HepG2 (cell line): ENCODE measurements at regions not wholly inside any gene's neighbourhood (a gene's known extent, or its start where the extent isn't known, plus 50 kb on each side); places are given as distances from the start of the nearest gene placed in this dataset.

ENCODE experiments used
- BHLHE40 ChIP-seq: IDR thresholded peaks from 2 replicates; pipeline ENCODE4 v1.6.1; 2011; ENCODE audit warnings: low read length, improper control_type of control experiment
- EP300 ChIP-seq, 3 experiments: sonication (generic) in 1 of 3; formaldehyde crosslinking in 1 of 3; IDR thresholded peaks; 2 replicates each; pipeline versions ENCODE4 v1.5.1 to v1.6.1; 2011 to 2020; ENCODE audit warnings: low read depth in 2 of 3, low read length in 2 of 3, borderline replicate concordance in 1 of 3, improper control_type of control experiment in 1 of 3, mild to moderate bottlenecking in 1 of 3, missing genetic modification reagents in 1 of 3, moderate library complexity in 1 of 3
- EZH2 ChIP-seq: conservative IDR thresholded peaks from 2 replicates; pipeline ENCODE4 v1.6.1; 2012; ENCODE audit warnings: mild to moderate bottlenecking, low read depth, low read length, moderate library complexity
- KAT7 ChIP-seq: IDR thresholded peaks from 2 replicates; pipeline ENCODE4 v1.6.1; 2018; ENCODE audit warnings: borderline replicate concordance, missing compliant biosample characterization
- LCORL ChIP-seq, 2 experiments: fragments of 450-650 bp in 1 of 2; sonication (generic) in 1 of 2; formaldehyde crosslinking in 1 of 2; IDR thresholded peaks; 2 replicates each; pipeline versions ENCODE4 v1.5.0 to v1.6.1; 2017 to 2020; ENCODE audit warnings: antibody characterized with exemption in 1 of 2, missing genetic modification reagents in 1 of 2
- RBAK ChIP-seq: sonication (generic); formaldehyde crosslinking; IDR thresholded peaks from 2 replicates; pipeline ENCODE4 v1.5.1; 2020; ENCODE audit warnings: mild to moderate bottlenecking, missing genetic modification reagents
- RNF2 ChIP-seq: fragments of 450-650 bp; conservative IDR thresholded peaks from 2 replicates; pipeline ENCODE4 v1.6.1; 2016; ENCODE audit warnings: low read depth
- SP1 ChIP-seq, 2 experiments: fragments of 450-650 bp in 1 of 2; sonication (generic) in 1 of 2; formaldehyde crosslinking in 1 of 2; IDR thresholded peaks; 2 replicates each; pipeline versions ENCODE4 v1.4.0 to v1.6.1; 2016 to 2020; ENCODE audit warnings: missing genetic modification reagents in 1 of 2
- ZNF564 ChIP-seq: sonication (generic); formaldehyde crosslinking; IDR thresholded peaks from 2 replicates; pipeline ENCODE4 v1.8.1; 2023; ENCODE audit warnings: mild to moderate bottlenecking, missing genetic modification reagents
- TF ChIP-seq, protein P1 (sequence below): sonication (generic); formaldehyde crosslinking; IDR thresholded peaks from 2 replicates; pipeline ENCODE4 v1.5.1; 2020; ENCODE audit warnings: missing genetic modification reagents, mild to moderate bottlenecking, borderline replicate concordance
- TF ChIP-seq, protein P2 (sequence below): fragments of 450-650 bp; IDR thresholded peaks from 2 replicates; pipeline ENCODE4 v1.6.1; 2017; ENCODE audit warnings: mild to moderate bottlenecking
- TF ChIP-seq, protein P3 (sequence below): sonication (generic); formaldehyde crosslinking; IDR thresholded peaks from 2 replicates; pipeline ENCODE4 v1.4.0; 2020; ENCODE audit warnings: low read depth, missing genetic modification reagents
- TF ChIP-seq, protein P4 (sequence below): sonication (generic); formaldehyde crosslinking; IDR thresholded peaks from 2 replicates; pipeline ENCODE4 v1.8.0; 2022; ENCODE audit warnings: missing genetic modification reagents, mild to moderate bottlenecking, borderline replicate concordance
- TF ChIP-seq, protein P5 (sequence below): sonication (generic); formaldehyde crosslinking; IDR thresholded peaks from 2 replicates; pipeline ENCODE4 v1.4.0; 2020; ENCODE audit warnings: missing genetic modification reagents

DNA sequence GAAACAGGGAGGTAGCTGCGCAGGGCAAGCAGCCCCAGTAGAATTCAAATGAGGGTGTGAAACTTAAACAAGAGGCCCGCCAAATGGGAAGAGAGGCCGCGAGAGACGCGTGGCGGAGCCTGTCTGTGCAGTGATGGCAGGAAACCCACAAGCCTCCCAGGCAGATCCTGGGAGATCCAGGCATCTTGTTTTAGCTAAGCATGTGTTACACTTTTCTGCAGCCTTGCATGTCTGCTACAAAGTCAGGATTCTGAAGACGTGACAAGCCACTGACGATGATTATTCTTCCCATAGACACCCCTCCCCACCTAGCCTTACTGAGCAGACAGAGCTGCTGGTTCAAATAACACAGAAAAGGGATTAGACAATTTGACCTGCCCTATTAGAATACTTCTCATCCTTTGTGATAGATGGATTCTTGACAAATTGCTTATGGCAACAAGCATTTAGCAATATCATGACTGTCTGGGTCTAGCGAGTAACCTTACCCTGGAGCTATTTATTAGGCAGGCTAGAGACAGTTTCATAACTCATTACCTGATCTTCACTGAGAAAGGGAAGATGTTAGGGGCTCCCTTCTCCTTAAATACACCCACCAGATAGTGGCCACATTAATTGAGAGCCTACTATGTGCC is 185.2 kb upstream of the IRS2 start:
- TF ChIP-seq RNF2 (no peak), RBAK (no peak), EZH2 (no peak), SP1 (IDR thresholded peaks at IDR 0.05) (no peak), SP1 (CRISPR knock-in tag; IDR thresholded peaks at IDR 0.05) (no peak), ZNF564 (CRISPR knock-in tag) (no peak), EP300 (IDR thresholded peaks at IDR 0.05; ENCODE audit: low read depth in 2 of 2, low read length in 2 of 2) (no peak), EP300 (CRISPR knock-in tag; IDR thresholded peaks at IDR 0.05; ENCODE audit: borderline replicate concordance) (no peak), LCORL (IDR thresholded peaks at IDR 0.05) (no peak), LCORL (CRISPR knock-in tag; IDR thresholded peaks at IDR 0.05) (no peak), KAT7 (no peak), BHLHE40 (no peak)
- TF ChIP-seq, protein P1, sequence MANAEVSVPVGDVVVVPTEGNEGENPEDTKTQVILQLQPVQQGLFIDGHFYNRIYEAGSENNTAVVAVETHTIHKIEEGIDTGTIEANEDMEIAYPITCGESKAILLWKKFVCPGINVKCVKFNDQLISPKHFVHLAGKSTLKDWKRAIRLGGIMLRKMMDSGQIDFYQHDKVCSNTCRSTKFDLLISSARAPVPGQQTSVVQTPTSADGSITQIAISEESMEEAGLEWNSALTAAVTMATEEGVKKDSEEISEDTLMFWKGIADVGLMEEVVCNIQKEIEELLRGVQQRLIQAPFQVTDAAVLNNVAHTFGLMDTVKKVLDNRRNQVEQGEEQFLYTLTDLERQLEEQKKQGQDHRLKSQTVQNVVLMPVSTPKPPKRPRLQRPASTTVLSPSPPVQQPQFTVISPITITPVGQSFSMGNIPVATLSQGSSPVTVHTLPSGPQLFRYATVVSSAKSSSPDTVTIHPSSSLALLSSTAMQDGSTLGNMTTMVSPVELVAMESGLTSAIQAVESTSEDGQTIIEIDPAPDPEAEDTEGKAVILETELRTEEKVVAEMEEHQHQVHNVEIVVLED (CRISPR knock-in tag), result no peak
- TF ChIP-seq, protein P2, sequence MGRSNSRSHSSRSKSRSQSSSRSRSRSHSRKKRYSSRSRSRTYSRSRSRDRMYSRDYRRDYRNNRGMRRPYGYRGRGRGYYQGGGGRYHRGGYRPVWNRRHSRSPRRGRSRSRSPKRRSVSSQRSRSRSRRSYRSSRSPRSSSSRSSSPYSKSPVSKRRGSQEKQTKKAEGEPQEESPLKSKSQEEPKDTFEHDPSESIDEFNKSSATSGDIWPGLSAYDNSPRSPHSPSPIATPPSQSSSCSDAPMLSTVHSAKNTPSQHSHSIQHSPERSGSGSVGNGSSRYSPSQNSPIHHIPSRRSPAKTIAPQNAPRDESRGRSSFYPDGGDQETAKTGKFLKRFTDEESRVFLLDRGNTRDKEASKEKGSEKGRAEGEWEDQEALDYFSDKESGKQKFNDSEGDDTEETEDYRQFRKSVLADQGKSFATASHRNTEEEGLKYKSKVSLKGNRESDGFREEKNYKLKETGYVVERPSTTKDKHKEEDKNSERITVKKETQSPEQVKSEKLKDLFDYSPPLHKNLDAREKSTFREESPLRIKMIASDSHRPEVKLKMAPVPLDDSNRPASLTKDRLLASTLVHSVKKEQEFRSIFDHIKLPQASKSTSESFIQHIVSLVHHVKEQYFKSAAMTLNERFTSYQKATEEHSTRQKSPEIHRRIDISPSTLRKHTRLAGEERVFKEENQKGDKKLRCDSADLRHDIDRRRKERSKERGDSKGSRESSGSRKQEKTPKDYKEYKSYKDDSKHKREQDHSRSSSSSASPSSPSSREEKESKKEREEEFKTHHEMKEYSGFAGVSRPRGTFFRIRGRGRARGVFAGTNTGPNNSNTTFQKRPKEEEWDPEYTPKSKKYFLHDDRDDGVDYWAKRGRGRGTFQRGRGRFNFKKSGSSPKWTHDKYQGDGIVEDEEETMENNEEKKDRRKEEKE, result no peak
- TF ChIP-seq, protein P3, sequence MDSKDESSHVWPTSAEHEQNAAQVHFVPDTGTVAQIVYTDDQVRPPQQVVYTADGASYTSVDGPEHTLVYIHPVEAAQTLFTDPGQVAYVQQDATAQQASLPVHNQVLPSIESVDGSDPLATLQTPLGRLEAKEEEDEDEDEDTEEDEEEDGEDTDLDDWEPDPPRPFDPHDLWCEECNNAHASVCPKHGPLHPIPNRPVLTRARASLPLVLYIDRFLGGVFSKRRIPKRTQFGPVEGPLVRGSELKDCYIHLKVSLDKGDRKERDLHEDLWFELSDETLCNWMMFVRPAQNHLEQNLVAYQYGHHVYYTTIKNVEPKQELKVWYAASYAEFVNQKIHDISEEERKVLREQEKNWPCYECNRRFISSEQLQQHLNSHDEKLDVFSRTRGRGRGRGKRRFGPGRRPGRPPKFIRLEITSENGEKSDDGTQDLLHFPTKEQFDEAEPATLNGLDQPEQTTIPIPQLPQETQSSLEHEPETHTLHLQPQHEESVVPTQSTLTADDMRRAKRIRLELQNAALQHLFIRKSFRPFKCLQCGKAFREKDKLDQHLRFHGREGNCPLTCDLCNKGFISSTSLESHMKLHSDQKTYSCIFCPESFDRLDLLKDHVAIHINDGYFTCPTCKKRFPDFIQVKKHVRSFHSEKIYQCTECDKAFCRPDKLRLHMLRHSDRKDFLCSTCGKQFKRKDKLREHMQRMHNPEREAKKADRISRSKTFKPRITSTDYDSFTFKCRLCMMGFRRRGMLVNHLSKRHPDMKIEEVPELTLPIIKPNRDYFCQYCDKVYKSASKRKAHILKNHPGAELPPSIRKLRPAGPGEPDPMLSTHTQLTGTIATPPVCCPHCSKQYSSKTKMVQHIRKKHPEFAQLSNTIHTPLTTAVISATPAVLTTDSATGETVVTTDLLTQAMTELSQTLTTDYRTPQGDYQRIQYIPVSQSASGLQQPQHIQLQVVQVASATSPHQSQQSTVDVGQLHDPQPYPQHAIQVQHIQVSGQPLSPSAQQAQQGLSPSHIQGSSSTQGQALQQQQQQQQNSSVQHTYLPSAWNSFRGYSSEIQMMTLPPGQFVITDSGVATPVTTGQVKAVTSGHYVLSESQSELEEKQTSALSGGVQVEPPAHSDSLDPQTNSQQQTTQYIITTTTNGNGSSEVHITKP (CRISPR knock-in tag), result no peak
- TF ChIP-seq, protein P4, sequence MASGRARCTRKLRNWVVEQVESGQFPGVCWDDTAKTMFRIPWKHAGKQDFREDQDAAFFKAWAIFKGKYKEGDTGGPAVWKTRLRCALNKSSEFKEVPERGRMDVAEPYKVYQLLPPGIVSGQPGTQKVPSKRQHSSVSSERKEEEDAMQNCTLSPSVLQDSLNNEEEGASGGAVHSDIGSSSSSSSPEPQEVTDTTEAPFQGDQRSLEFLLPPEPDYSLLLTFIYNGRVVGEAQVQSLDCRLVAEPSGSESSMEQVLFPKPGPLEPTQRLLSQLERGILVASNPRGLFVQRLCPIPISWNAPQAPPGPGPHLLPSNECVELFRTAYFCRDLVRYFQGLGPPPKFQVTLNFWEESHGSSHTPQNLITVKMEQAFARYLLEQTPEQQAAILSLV (CRISPR knock-in tag), result no peak
- TF ChIP-seq, protein P5, sequence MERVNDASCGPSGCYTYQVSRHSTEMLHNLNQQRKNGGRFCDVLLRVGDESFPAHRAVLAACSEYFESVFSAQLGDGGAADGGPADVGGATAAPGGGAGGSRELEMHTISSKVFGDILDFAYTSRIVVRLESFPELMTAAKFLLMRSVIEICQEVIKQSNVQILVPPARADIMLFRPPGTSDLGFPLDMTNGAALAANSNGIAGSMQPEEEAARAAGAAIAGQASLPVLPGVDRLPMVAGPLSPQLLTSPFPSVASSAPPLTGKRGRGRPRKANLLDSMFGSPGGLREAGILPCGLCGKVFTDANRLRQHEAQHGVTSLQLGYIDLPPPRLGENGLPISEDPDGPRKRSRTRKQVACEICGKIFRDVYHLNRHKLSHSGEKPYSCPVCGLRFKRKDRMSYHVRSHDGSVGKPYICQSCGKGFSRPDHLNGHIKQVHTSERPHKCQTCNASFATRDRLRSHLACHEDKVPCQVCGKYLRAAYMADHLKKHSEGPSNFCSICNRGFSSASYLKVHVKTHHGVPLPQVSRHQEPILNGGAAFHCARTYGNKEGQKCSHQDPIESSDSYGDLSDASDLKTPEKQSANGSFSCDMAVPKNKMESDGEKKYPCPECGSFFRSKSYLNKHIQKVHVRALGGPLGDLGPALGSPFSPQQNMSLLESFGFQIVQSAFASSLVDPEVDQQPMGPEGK (CRISPR knock-in tag), result no peak
